ENCODE measurements at regions not wholly inside any gene's neighbourhood (a gene's known extent, or its start where the extent isn't known, plus 50 kb on each side); places are given as distances from the start of the nearest gene placed in this dataset.

DNA sequence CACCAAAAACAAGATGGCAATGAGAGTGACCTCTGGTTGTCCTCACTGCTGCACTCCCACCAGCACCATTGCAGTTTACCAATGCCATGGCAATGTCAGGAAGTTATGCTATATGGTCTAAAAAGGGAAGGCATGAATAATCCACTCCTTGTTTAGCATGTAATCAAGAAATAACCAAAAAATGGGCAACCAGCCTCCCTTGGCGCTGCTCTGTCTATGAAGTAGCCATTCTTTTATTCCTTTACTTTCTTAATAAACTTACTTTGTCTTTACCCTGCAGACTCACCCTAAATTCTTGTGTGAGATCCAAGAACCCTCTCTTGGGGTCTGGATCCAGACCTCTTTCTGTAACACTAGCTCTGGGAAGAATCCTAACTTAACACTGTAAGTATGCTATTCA is 127.4 kb upstream of the IFNE start:
- Histone ChIP-seq H3K4me3 (ENCODE audit: low read depth, low read length) (no peak overlapping the region), H3K36me3 (ENCODE audit: control insufficient read depth, insufficient read depth, low read length) (no peaks in the 10 kb centered on the region), H3K27me3 (ENCODE audit: control insufficient read depth, insufficient read depth, low read length) (no peaks in the 10 kb centered on the region)
- DNase-seq (ENCODE audit: low read depth) = no peak
- no peak for TF ChIP-seq CTCF (IDR thresholded peaks at IDR 0.05; ENCODE audit: insufficient read depth, low read length, poor library complexity, severe bottlenecking)

DNA sequence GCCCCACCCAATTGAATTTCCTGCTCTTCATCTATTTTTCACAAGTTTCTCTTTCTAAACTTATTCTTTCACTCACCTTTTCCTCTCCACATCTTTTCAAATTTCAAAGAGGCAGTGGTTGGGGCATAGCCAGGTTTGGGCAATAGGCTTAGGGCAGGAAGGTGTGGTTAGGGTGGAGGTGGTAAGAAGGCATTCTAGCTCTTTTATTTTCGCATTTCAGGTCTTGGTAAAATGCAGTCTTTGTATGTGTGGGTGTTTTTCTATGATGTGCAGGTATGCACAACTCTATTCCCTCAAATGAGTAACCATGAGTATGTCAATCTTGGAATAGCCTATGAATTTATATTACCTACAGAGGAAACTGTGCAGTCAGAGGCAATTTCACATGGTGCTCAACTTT is 129.8 kb upstream of the IFNE start:
- DNase-seq (ENCODE audit: low read depth) = no peak
- H3K4me3 ChIP-seq (ENCODE audit: low read depth, low read length) = no peak overlapping the region

DNA sequence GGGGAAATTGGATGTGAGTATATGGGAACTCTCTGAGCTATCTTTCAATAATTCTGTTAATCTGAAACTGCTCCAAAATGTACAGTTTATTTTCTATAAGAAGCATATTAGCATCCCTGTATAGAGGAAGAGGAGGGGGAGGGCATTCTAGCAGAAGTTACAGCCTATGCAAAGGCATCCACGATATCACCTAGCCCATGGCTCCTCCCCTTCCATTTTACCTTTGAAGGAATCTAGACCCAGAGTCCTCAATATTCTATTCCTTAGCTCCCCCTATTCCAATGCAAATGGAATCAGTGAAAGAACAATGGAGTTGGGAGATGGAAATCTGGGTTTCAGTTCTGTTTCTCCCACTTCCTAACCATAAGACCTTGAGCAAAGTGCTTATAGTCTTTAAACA is 132.9 kb upstream of the IFNE start:
- TF ChIP-seq CTCF (IDR thresholded peaks at IDR 0.05; ENCODE audit: insufficient read depth, low read length, poor library complexity, severe bottlenecking) = no peak
- DNase-seq (ENCODE audit: low read depth) = no peak
- no peaks in the 10 kb centered on the region for H3K36me3 ChIP-seq (ENCODE audit: control insufficient read depth, insufficient read depth, low read length)
- H3K27me3 ChIP-seq (ENCODE audit: control insufficient read depth, insufficient read depth, low read length) = no peaks in the 10 kb centered on the region
- no peak overlapping the region for H3K4me3 ChIP-seq (ENCODE audit: low read depth, low read length)

More for the DNA sequence above, 129.8 kb upstream of the IFNE start:
- TF ChIP-seq CTCF (IDR thresholded peaks at IDR 0.05; ENCODE audit: insufficient read depth, low read length, poor library complexity, severe bottlenecking) = no peak
- Histone ChIP-seq H3K27me3 (ENCODE audit: control insufficient read depth, insufficient read depth, low read length) (no peaks in the 10 kb centered on the region), H3K36me3 (ENCODE audit: control insufficient read depth, insufficient read depth, low read length) (no peaks in the 10 kb centered on the region)

DNA sequence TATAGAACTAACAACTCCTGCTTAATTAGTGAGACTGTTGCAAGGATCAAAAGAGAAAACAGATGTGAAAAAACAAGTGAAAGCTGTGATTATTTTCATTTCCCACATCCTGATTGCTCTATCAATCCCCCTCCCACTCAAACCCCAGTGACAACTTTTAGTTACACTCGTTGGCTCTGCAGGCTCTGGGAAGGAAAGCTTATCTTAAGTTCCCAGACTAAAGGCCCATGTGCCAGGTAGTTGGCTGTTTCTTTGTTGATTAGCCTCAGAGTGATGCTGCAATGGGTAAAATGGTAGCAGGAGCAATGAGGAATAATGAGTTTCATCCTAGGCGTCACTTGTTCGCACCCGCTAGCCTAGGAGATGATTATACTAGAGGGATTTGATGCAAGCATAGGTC is 133.3 kb upstream of the IFNE start:
- no peaks in the 10 kb centered on the region for H3K36me3 ChIP-seq (ENCODE audit: control insufficient read depth, insufficient read depth, low read length)
- DNase-seq (ENCODE audit: low read depth) = no peak
- H3K27me3 ChIP-seq (ENCODE audit: control insufficient read depth, insufficient read depth, low read length) = no peaks in the 10 kb centered on the region
- no peak for TF ChIP-seq CTCF (IDR thresholded peaks at IDR 0.05; ENCODE audit: insufficient read depth, low read length, poor library complexity, severe bottlenecking)
- H3K4me3 ChIP-seq (ENCODE audit: low read depth, low read length) = no peak overlapping the region

DNA sequence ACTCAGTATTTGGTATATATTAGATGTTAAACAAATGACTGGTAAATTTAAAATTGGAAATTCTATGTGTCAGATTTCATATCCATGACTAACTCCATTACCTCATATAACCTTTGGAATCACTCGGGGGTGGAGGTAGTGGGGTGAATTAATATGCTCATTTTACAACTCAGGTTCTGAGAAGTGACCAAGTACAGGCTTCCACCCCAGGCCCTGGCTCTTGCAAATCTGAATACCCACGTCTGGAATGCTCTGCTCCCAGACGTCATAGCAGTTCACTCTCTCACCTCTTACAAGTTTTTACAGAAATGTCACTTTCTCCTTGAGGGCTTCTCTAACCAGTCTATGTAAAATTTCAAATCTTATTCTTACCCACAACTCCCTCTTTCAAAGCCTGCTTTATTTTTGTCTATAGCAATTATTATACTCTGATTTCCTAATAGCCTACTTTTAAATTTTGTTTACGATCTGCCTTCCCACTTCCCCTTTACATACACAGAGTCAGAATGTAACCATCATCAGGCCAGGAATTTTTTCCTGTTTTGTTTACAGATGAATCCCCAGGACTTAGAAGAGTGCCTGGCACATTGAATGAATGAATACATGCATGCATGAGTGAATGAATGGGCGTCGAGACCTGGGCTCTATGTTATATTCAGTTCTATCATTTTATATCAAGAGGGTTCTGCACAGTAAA is 134.1 kb upstream of the IFNE start:
- TF ChIP-seq CTCF (IDR thresholded peaks at IDR 0.05; ENCODE audit: insufficient read depth, low read length, poor library complexity, severe bottlenecking) = no peak
- peak; percentile 89 for DNase-seq (ENCODE audit: low read depth)
- Histone ChIP-seq H3K27me3 (ENCODE audit: control insufficient read depth, insufficient read depth, low read length) (no peaks in the 10 kb centered on the region), H3K4me3 (ENCODE audit: low read depth, low read length) (no peak overlapping the region), H3K36me3 (ENCODE audit: control insufficient read depth, insufficient read depth, low read length) (no peaks in the 10 kb centered on the region)
